DOHH2 (cell line): ENCODE measurements at regions not wholly inside any gene's neighbourhood (a gene's known extent, or its start where the extent isn't known, plus 50 kb on each side); places are given as distances from the start of the nearest gene placed in this dataset.

Experiments used
- H3F3A ChIP-seq: fragments of 200-600 bp; sonication (generic), shearing (Covaris generic); 2 replicates; pipeline ENCODE4 v1.6.0; 2016; ENCODE audit warnings: antibody characterized with exemption, mild to moderate bottlenecking; ENCODE audit not compliant: control insufficient read depth, insufficient read depth
- H3K27ac ChIP-seq: fragments of 200-600 bp; sonication (generic); 2 replicates; pipeline ENCODE4 v1.5.1; 2014; ENCODE audit warnings: low read depth, mild to moderate bottlenecking, low read length, moderate library complexity
- H3K27me3 ChIP-seq: fragments of 200-600 bp; sonication (generic); 2 replicates; pipeline ENCODE4 v1.6.1; 2014; ENCODE audit warnings: mild to moderate bottlenecking, low read length, mixed read lengths; ENCODE audit not compliant: control insufficient read depth
- H3K36me3 ChIP-seq: fragments of 200-600 bp; sonication (generic); 2 replicates; pipeline ENCODE4 v1.6.1; 2014; ENCODE audit warnings: mild to moderate bottlenecking, low read length, moderate library complexity, mixed read lengths; ENCODE audit not compliant: control insufficient read depth
- H3K4me1 ChIP-seq: fragments of 200-600 bp; sonication (generic); 2 replicates; pipeline ENCODE4 v1.6.1; 2014; ENCODE audit warnings: mild to moderate bottlenecking, low read length, mixed read lengths; ENCODE audit not compliant: control insufficient read depth
- H3K4me2 ChIP-seq: fragments of 200-600 bp; sonication (generic); 2 replicates; pipeline ENCODE4 v1.6.0; 2014; ENCODE audit warnings: mild to moderate bottlenecking, low read length, moderate library complexity
- H3K4me3 ChIP-seq: fragments of 200-600 bp; sonication (generic); 2 replicates; pipeline ENCODE4 v1.5.1; 2014; ENCODE audit warnings: mild to moderate bottlenecking, low read length, mixed read lengths
- H3K79me2 ChIP-seq: fragments of 200-600 bp; sonication (generic); 2 replicates; pipeline ENCODE4 v1.6.1; 2014; ENCODE audit warnings: mild to moderate bottlenecking, low read length, mixed read lengths; ENCODE audit not compliant: control insufficient read depth
- H3K9me2 ChIP-seq: fragments of 200-600 bp; sonication (generic); replicated peaks from 2 replicates; pipeline ENCODE4 v1.6.1; 2014; ENCODE audit warnings: mild to moderate bottlenecking, low read length, mixed read lengths; ENCODE audit not compliant: control insufficient read depth
- H3K9me3 ChIP-seq: fragments of 200-600 bp; sonication (generic); 2 replicates; pipeline ENCODE4 v1.6.1; 2014; ENCODE audit warnings: antibody characterized with exemption, low read length, mixed read lengths; ENCODE audit not compliant: control insufficient read depth, insufficient read depth
- H4K20me1 ChIP-seq: fragments of 200-600 bp; sonication (generic); 2 replicates; pipeline ENCODE4 v1.6.0; 2014; ENCODE audit warnings: low read depth, mild to moderate bottlenecking, antibody characterized with exemption, low read length, moderate library complexity; ENCODE audit not compliant: control insufficient read depth, insufficient read depth
- CTCF ChIP-seq: fragments of 200-600 bp; sonication (generic); IDR thresholded peaks from one replicate; pipeline ENCODE4 v1.5.1; 2014; ENCODE audit warnings: antibody characterized with exemption, mild to moderate bottlenecking, low read depth, low read length; ENCODE audit not compliant: poor library complexity, severe bottlenecking
- EZH2phosphoT487 ChIP-seq: fragments of 200-600 bp; sonication (generic); IDR thresholded peaks from 2 replicates; pipeline ENCODE4 v1.6.1; 2017; ENCODE audit warnings: borderline replicate concordance, mild to moderate bottlenecking, antibody characterized with exemption, low read length, moderate library complexity, mixed read lengths

- Histone ChIP-seq H3K27ac (no peak overlapping the region), H3K36me3 (no peaks in the 10 kb centered on the region), H3K79me2 (no peaks in the 10 kb centered on the region), H3F3A (no peaks in the 10 kb centered on the region), H3K9me2 (no peaks in the 10 kb centered on the region), H3K4me3 (no peak overlapping the region), H3K9me3 (no peaks in the 10 kb centered on the region), H3K27me3 (no peaks in the 10 kb centered on the region), H3K4me2 (no peak overlapping the region), H3K4me1 (no peaks in the 10 kb centered on the region), H4K20me1 (no peaks in the 10 kb centered on the region)
- no peak for TF ChIP-seq CTCF
- TF ChIP-seq EZH2phosphoT487: no peak
These were observed 542.9 kb upstream of the DDX18 start for GRCh38 chr2:117271631-117272030.

GRCh38 chr2:117273009-117273671 lies 541.4 kb upstream of the DDX18 start:
- TF ChIP-seq CTCF: no peak
- no peak for TF ChIP-seq EZH2phosphoT487
- Histone ChIP-seq H3K4me3 (no peak overlapping the region), H3K9me3 (no peaks in the 10 kb centered on the region), H3K27ac (no peak overlapping the region), H3K4me2 (no peak overlapping the region), H3K9me2 (no peaks in the 10 kb centered on the region), H3K36me3 (no peaks in the 10 kb centered on the region), H3K4me1 (no peaks in the 10 kb centered on the region), H4K20me1 (no peaks in the 10 kb centered on the region), H3K27me3 (no peaks in the 10 kb centered on the region), H3K79me2 (no peaks in the 10 kb centered on the region), H3F3A (no peaks in the 10 kb centered on the region)

GRCh38 chr2:117293012-117293411 lies 521.5 kb upstream of the DDX18 start:
- Histone ChIP-seq H3K36me3 (no peaks in the 10 kb centered on the region), H4K20me1 (no peaks in the 10 kb centered on the region), H3K4me2 (no peak overlapping the region), H3K4me1 (no peaks in the 10 kb centered on the region), H3F3A (no peaks in the 10 kb centered on the region), H3K4me3 (no peak overlapping the region), H3K9me3 (no peaks in the 10 kb centered on the region), H3K79me2 (no peaks in the 10 kb centered on the region), H3K9me2 (no peaks in the 10 kb centered on the region), H3K27me3 (no peaks in the 10 kb centered on the region), H3K27ac (no peak overlapping the region)
- no peak for TF ChIP-seq CTCF
- TF ChIP-seq EZH2phosphoT487: no peak
